ENCODE measurements at regions not wholly inside any gene's neighbourhood (a gene's known extent, or its start where the extent isn't known, plus 50 kb on each side); places are given as distances from the start of the nearest gene placed in this dataset.

DNA sequence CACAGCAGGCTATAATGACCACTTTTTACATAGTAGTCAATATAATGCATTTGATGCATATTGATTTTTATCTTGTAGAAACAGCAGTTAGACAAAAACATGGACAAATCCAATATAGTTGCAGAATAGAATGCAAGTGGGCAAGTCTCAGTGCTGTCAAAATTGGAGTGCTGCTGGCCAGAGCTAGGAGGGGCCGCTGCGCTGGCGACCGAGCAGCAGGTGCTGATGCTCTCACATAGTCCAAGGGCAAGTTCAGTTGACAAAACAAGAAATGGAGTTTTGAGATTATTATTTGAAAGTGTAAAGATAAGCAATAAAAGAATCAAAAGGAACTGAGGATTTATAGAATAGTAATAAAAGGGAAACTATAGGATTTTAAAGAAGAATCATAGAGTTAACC is 60.6 kb upstream of the CDK20 start (continued):
- TF ChIP-seq ZNF473 (tag by site-specific recombination; IDR thresholded peaks at IDR 0.05) (no peak), FEZF1 (tag by site-specific recombination; IDR thresholded peaks at IDR 0.05) (no peak), ZNF266 (tag by site-specific recombination; IDR thresholded peaks at IDR 0.05; ENCODE audit: low read depth) (no peak), ZNF133 (tag by site-specific recombination; IDR thresholded peaks at IDR 0.05) (no peak), INSM2 (tag by site-specific recombination; IDR thresholded peaks at IDR 0.05) (no peak), ZNF404 (tag by site-specific recombination; IDR thresholded peaks at IDR 0.05) (no peak), ZNF76 (tag by site-specific recombination; IDR thresholded peaks at IDR 0.05; ENCODE audit: borderline replicate concordance, low read depth) (no peak), BCL11A (tag by site-specific recombination; IDR thresholded peaks at IDR 0.05; ENCODE audit: low read depth) (no peak), ZNF341 (tag by site-specific recombination; IDR thresholded peaks at IDR 0.05; ENCODE audit: low read depth) (no peak)
- TF ChIP-seq, protein P1, sequence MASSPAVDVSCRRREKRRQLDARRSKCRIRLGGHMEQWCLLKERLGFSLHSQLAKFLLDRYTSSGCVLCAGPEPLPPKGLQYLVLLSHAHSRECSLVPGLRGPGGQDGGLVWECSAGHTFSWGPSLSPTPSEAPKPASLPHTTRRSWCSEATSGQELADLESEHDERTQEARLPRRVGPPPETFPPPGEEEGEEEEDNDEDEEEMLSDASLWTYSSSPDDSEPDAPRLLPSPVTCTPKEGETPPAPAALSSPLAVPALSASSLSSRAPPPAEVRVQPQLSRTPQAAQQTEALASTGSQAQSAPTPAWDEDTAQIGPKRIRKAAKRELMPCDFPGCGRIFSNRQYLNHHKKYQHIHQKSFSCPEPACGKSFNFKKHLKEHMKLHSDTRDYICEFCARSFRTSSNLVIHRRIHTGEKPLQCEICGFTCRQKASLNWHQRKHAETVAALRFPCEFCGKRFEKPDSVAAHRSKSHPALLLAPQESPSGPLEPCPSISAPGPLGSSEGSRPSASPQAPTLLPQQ (tag by site-specific recombination; IDR thresholded peaks at IDR 0.05), result no peak

DNA sequence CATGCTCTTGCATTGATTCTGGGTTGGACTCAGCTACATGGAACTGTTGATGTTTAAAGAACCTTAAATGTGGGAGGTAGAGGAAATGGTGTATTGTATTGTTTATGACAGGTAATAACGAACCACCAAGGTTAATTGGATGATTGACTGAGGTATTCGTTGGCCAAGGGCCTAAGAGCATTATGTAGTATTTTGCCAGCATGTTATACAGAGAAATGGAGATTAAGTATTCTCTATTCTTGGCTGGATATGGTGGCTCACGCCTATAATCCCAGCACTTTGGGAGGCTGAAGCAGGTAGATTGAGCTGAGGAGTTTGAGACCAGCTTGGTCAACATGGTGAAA is 59.0 kb upstream of the CDK20 start:
- Histone ChIP-seq H3K36me3 (ENCODE audit: control insufficient read depth in 2 of 2, insufficient read depth in 1 of 2, low read length in 2 of 2) (no peaks in the 10 kb centered on the region), H3K9me3 (ENCODE audit: control insufficient read depth, insufficient read depth, low read depth, low read length) (no peaks in the 10 kb centered on the region), H3K4me1 (ENCODE audit: control insufficient read depth, insufficient read depth, low read length) (no peaks in the 10 kb centered on the region), H3K27ac (ENCODE audit: extremely low read depth, low read depth, low read length) (no peak overlapping the region), H3K4me3 (ENCODE audit: low read depth, low read length) (no peak overlapping the region)
- ChIA-PET CTCF (interaction anchor here (1.4 kb wide), 1 partner anchor 43 kb away, joined by 4 read pairs; no protein-coding TSS in a partner anchor), POLR2A (no interaction called here)
- TF ChIP-seq GFI1B (tag by site-specific recombination; IDR thresholded peaks at IDR 0.05), result no peak
- TF ChIP-seq KLF9 (tag by site-specific recombination; IDR thresholded peaks at IDR 0.05; ENCODE audit: low read depth), result no peak
- no peak for TF ChIP-seq ZNF391 (tag by site-specific recombination; IDR thresholded peaks at IDR 0.05; ENCODE audit: borderline replicate concordance, low read depth)
- TF ChIP-seq ZNF629 (tag by site-specific recombination; IDR thresholded peaks at IDR 0.05), result no peak
- TF ChIP-seq ZNF112 (tag by site-specific recombination; IDR thresholded peaks at IDR 0.05), result no peak
- no peak for TF ChIP-seq ZNF248 (tag by site-specific recombination; IDR thresholded peaks at IDR 0.05)
- no peak for TF ChIP-seq FEZF1 (tag by site-specific recombination; IDR thresholded peaks at IDR 0.05)
- TF ChIP-seq MZF1 (tag by site-specific recombination; IDR thresholded peaks at IDR 0.05; ENCODE audit: borderline replicate concordance), result no peak
- TF ChIP-seq ZNF174 (tag by site-specific recombination; IDR thresholded peaks at IDR 0.05), result no peak
- TF ChIP-seq, protein P2, sequence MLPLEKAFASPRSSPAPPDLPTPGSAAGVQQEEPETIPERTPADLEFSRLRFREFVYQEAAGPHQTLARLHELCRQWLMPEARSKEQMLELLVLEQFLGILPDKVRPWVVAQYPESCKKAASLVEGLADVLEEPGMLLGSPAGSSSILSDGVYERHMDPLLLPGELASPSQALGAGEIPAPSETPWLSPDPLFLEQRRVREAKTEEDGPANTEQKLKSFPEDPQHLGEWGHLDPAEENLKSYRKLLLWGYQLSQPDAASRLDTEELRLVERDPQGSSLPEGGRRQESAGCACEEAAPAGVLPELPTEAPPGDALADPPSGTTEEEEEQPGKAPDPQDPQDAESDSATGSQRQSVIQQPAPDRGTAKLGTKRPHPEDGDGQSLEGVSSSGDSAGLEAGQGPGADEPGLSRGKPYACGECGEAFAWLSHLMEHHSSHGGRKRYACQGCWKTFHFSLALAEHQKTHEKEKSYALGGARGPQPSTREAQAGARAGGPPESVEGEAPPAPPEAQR (tag by site-specific recombination; IDR thresholded peaks at IDR 0.05), result no peak
- TF ChIP-seq SETDB1 (IDR thresholded peaks at IDR 0.05; ENCODE audit: insufficient read length, low read length), result no peak

GRCh38 chr9:88028338-88028737 is 54.0 kb upstream of the CDK20 start:
- Histone ChIP-seq H3K27ac (ENCODE audit: extremely low read depth, low read depth, low read length) (no peak overlapping the region), H3K36me3 (ENCODE audit: control insufficient read depth in 2 of 2, insufficient read depth in 1 of 2, low read length in 2 of 2) (no peaks in the 10 kb centered on the region), H3K4me1 (ENCODE audit: control insufficient read depth, insufficient read depth, low read length) (no peaks in the 10 kb centered on the region), H3K4me3 (ENCODE audit: low read depth, low read length) (no peak overlapping the region), H3K9me3 (ENCODE audit: control insufficient read depth, insufficient read depth, low read depth, low read length) (no peaks in the 10 kb centered on the region)
- POLR2A ChIA-PET, result no interaction called here
- CTCF ChIA-PET, result interaction anchor here (0.6 kb wide), 1 partner anchor 757 kb away, joined by 3 read pairs; no protein-coding TSS in a partner anchor
- TF ChIP-seq ZFP37 (tag by site-specific recombination; IDR thresholded peaks at IDR 0.05) (no peak), ZNF560 (tag by site-specific recombination; IDR thresholded peaks at IDR 0.05; ENCODE audit: borderline replicate concordance) (no peak), AEBP2 (tag by site-specific recombination; IDR thresholded peaks at IDR 0.05; ENCODE audit: borderline replicate concordance) (no peak), ZSCAN16 (tag by site-specific recombination; IDR thresholded peaks at IDR 0.05) (no peak), BCL11A (tag by site-specific recombination; IDR thresholded peaks at IDR 0.05; ENCODE audit: low read depth) (no peak), ZNF398 (tag by site-specific recombination; IDR thresholded peaks at IDR 0.05) (no peak), ZNF26 (tag by site-specific recombination; IDR thresholded peaks at IDR 0.05) (no peak)

All from HEK293 (cell line).